Lung (tissue), 11 donors: ENCODE measurements at regions not wholly inside any gene's neighbourhood (a gene's known extent, or its start where the extent isn't known, plus 50 kb on each side); places are given as distances from the start of the nearest gene placed in this dataset.

Source experiments
- ATAC-seq: fragments of 200-7000 bp; cut with Tn5 transposase; one replicate; pipeline ENCODE4 v1.9.1; 2020; ENCODE audit warnings: moderate number of reproducible peaks; ENCODE audit not compliant: insufficient read depth, low FRiP score
- DNase-seq, 3 donors: peaks; one replicate each; pipeline ENCODE4 v3.0.0-alpha.2; 2013 to 2017
- H3K27ac ChIP-seq, 2 donors: one replicate each; pipeline ENCODE4 v1.5.1; 2013; ENCODE audit warnings: mild to moderate bottlenecking in 2 of 2, moderate library complexity in 2 of 2, control low read depth in 1 of 2, inconsistent platforms in 1 of 2, low read depth in 1 of 2, low read length in 1 of 2
- H3K27me3 ChIP-seq, 3 donors: one replicate each; pipeline ENCODE4 v1.5.1; 2013; ENCODE audit warnings: low read length in 2 of 3; ENCODE audit not compliant: control insufficient read depth in 3 of 3, insufficient read depth in 3 of 3
- H3K36me3 ChIP-seq, 4 donors: one replicate each; pipeline ENCODE4 v1.5.1; 2013; ENCODE audit warnings: low read length in 4 of 4, mild to moderate bottlenecking in 1 of 4, moderate library complexity in 1 of 4; ENCODE audit not compliant: control insufficient read depth in 4 of 4, insufficient read depth in 4 of 4
- H3K4me1 ChIP-seq, 5 donors: one replicate each; pipeline ENCODE4 v1.5.1; 2013; ENCODE audit warnings: low read length in 5 of 5, mild to moderate bottlenecking in 2 of 5, moderate library complexity in 1 of 5; ENCODE audit not compliant: control insufficient read depth in 5 of 5, insufficient read depth in 5 of 5
- H3K4me3 ChIP-seq: one replicate; pipeline ENCODE4 v1.5.1; 2013; ENCODE audit warnings: mild to moderate bottlenecking, control low read depth, moderate library complexity
- H3K9ac ChIP-seq, 2 donors: one replicate each; pipeline ENCODE4 v1.5.1; 2013; ENCODE audit warnings: low read length in 2 of 2, control low read depth in 1 of 2; ENCODE audit not compliant: insufficient read depth in 1 of 2
- H3K9me3 ChIP-seq, 4 donors: one replicate each; pipeline ENCODE4 v1.5.1; 2013; ENCODE audit warnings: low read length in 3 of 4, mild to moderate bottlenecking in 1 of 4, moderate library complexity in 1 of 4; ENCODE audit not compliant: control insufficient read depth in 4 of 4, insufficient read depth in 3 of 4
- WGBS, 2 donors: extraction: QIAGEN DNeasy Blood & Tissue Kit; methylation state at CpG; one replicate each; pipeline ENCODE4 v1.1.7; 2013; 5-methylcytosine and 5-hydroxymethylcytosine counted together
- TF ChIP-seq, protein P1 (sequence below): IDR thresholded peaks from 2 replicates; pipeline ENCODE4 v1.5.1; 2012; ENCODE audit warnings: mild to moderate bottlenecking; ENCODE audit errors: control extremely low read depth, extremely low read depth
- donor health status: control.
- donor health status: control.
- donor health status: Bipolar disorder and iron deficiency.
- donor health status: healthy.
- donor health status: DM: yes; HTN: yes; CAD: no.

DNA sequence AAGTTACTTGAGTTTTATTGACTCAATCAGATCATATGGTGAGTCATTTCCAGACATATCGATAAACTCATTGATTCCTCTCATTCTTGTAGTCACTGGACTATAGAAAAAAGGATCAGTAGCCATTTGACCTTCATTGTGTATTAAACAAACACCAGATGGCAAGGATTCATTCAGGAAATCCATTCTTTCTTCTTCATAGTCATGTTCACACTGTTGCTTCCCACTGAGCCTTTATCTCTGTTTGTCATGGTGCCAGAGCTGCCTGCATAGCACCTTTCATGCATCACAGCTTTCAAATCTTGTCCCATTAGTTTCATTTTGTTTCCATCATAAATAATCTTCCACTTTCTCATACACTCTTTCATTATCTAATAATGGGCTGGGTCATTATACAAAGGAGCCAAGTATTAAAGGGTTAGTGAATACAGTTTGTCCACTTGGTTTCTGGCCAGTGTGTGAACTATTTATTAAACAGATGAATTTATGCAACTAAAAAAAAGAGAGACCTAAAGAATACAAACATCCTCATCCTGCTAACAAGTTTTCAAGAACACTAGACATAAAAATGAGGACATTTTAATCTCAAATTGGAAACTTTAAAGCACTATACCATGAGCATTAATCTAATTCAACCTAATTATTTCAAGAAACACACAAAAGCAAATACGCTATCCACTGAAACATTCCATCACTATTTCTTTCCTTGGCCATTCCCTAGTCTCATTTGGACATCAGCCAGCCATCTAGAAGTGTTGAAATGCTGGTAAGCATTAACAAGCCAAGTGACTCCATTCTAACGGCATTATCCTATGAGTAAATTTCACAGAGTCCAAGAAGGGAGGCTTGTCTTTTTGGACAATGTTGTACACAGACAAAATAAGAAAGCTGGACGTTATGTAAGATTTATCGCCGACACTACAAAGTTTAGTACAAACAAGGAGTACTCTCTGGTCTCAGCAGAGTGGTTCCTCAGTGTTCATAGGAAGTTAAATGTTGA, 476.5 kb downstream of the FOXG1 start:
- Histone ChIP-seq H3K27ac (no peak overlapping the region), H3K36me3 (no peaks in the 10 kb centered on the region), H3K9ac (no peak overlapping the region), H3K4me3 (no peak overlapping the region), H3K4me1 (peaks cover 0 to 11% (median 0%) of the 10 kb centered on the region in 5 donors), H3K27me3 (no peaks in the 10 kb centered on the region), H3K9me3 (no peaks in the 10 kb centered on the region)
- WGBS, 2 donors, result 55 to 63% methylated on average over 6 of the region's 6 CpGs
- TF ChIP-seq, protein P1, sequence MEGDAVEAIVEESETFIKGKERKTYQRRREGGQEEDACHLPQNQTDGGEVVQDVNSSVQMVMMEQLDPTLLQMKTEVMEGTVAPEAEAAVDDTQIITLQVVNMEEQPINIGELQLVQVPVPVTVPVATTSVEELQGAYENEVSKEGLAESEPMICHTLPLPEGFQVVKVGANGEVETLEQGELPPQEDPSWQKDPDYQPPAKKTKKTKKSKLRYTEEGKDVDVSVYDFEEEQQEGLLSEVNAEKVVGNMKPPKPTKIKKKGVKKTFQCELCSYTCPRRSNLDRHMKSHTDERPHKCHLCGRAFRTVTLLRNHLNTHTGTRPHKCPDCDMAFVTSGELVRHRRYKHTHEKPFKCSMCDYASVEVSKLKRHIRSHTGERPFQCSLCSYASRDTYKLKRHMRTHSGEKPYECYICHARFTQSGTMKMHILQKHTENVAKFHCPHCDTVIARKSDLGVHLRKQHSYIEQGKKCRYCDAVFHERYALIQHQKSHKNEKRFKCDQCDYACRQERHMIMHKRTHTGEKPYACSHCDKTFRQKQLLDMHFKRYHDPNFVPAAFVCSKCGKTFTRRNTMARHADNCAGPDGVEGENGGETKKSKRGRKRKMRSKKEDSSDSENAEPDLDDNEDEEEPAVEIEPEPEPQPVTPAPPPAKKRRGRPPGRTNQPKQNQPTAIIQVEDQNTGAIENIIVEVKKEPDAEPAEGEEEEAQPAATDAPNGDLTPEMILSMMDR, result no peak
- no peak for ATAC-seq
- DNase-seq, result peak in 2 of 3 donors; percentile 37 to 51

GRCh38 chr14:29255692-29256091, 489.1 kb downstream of the FOXG1 start:
- Histone ChIP-seq H3K27ac (no peak overlapping the region), H3K27me3 (no peaks in the 10 kb centered on the region), H3K4me3 (no peak overlapping the region), H3K36me3 (no peaks in the 10 kb centered on the region), H3K4me1 (no peaks in the 10 kb centered on the region), H3K9ac (no peak overlapping the region), H3K9me3 (peaks cover 0 to 2% (median 0%) of the 10 kb centered on the region in 4 donors)
- DNase-seq (no peak), ATAC-seq (no peak)
- TF ChIP-seq, protein P1, result no peak
- WGBS, 2 donors, result 67 to 78% methylated on average over 1 of the region's 1 CpG

DNA sequence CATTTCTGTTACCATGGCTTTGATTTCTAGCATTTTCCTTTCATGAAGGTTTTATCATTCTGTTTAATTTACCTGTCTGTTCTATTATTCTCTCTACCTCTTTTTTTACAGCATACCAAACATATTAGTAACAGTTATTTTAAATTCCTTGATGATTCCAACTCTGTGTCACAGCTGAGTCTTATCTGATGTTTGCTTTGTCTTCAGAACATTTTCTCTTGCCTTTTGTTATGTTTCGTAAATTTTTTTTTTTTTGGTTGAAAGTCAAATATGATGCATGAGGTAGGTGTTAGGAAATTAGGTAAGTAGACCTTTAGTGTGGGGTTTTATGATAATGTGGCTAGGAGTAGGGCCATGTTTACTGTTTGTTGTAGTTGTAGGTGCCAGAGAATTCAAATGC, 496.4 kb downstream of the FOXG1 start:
- Histone ChIP-seq H3K9ac (no peak overlapping the region), H3K4me3 (no peak overlapping the region)
- WGBS, 2 donors, result 74 to 85% methylated on average over 1 of the region's 1 CpG

More for the DNA sequence above, 496.4 kb downstream of the FOXG1 start:
- no peaks in the 10 kb centered on the region for H3K27me3 ChIP-seq
- no peaks in the 10 kb centered on the region for H3K36me3 ChIP-seq
- no peaks in the 10 kb centered on the region for H3K4me1 ChIP-seq
- TF ChIP-seq, protein P1, result no peak
- peaks cover 0 to 2% (median 0%) of the 10 kb centered on the region in 4 donors for H3K9me3 ChIP-seq
- no peak for ATAC-seq
- H3K27ac ChIP-seq, result no peak overlapping the region
- no peak for DNase-seq
